Thyroid gland (tissue), 4 donors: ENCODE measurements at regions not wholly inside any gene's neighbourhood (a gene's known extent, or its start where the extent isn't known, plus 50 kb on each side); places are given as distances from the start of the nearest gene placed in this dataset.

Experiments used
- POLR2A ChIP-seq, 2 donors: fragments of 450-650 bp; IDR thresholded peaks; one replicate each; pipeline ENCODE4 v1.6.1; 2017; ENCODE audit warnings: antibody characterized with exemption in 2 of 2, mild to moderate bottlenecking in 2 of 2, moderate library complexity in 1 of 2
- TF ChIP-seq, protein P1 (sequence below), 6 experiments: fragments of 200-600 bp in 3 of 6; fragments of 450-650 bp in 3 of 6; sonication (generic) in 3 of 6; IDR thresholded peaks; one replicate each; pipeline ENCODE4 v1.5.1; 2016 to 2019; ENCODE audit warnings: antibody characterized with exemption in 6 of 6, mild to moderate bottlenecking in 2 of 6, inconsistent platforms in 1 of 6, moderate library complexity in 1 of 6

DNA sequence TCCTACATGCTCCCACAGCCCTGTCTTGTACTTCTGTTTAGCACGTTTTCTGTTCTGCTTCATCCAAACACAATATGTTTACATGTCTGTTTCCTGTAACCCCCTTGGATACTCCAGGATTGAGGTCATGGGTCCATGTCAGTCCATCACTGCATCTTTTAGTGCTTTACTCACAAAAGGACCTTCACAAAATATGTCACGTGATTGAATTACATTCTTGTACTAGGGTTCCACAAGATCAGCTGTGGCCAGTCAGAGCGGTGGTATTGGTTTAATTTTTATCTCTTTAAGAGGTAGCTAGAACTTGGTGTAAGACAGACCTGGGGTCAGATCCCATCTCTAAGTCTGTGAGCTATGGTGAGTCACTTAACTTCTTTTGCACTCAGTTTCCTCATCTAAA, 201.2 kb upstream of the FAM78B start:
- no peak for TF ChIP-seq POLR2A (IDR thresholded peaks at IDR 0.05)
- TF ChIP-seq, protein P1, sequence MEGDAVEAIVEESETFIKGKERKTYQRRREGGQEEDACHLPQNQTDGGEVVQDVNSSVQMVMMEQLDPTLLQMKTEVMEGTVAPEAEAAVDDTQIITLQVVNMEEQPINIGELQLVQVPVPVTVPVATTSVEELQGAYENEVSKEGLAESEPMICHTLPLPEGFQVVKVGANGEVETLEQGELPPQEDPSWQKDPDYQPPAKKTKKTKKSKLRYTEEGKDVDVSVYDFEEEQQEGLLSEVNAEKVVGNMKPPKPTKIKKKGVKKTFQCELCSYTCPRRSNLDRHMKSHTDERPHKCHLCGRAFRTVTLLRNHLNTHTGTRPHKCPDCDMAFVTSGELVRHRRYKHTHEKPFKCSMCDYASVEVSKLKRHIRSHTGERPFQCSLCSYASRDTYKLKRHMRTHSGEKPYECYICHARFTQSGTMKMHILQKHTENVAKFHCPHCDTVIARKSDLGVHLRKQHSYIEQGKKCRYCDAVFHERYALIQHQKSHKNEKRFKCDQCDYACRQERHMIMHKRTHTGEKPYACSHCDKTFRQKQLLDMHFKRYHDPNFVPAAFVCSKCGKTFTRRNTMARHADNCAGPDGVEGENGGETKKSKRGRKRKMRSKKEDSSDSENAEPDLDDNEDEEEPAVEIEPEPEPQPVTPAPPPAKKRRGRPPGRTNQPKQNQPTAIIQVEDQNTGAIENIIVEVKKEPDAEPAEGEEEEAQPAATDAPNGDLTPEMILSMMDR (IDR thresholded peaks at IDR 0.05): no peak
